GM19043 (cell line): ENCODE measurements at regions not wholly inside any gene's neighbourhood (a gene's known extent, or its start where the extent isn't known, plus 50 kb on each side); places are given as distances from the start of the nearest gene placed in this dataset.

ENCODE experiments used
- ATAC-seq: cut with Tn5 transposase; IDR thresholded peaks from one replicate; pipeline ENCODE4 v1.9.1; 2021; ENCODE audit warnings: low read depth; ENCODE audit not compliant: unreplicated experiment

DNA sequence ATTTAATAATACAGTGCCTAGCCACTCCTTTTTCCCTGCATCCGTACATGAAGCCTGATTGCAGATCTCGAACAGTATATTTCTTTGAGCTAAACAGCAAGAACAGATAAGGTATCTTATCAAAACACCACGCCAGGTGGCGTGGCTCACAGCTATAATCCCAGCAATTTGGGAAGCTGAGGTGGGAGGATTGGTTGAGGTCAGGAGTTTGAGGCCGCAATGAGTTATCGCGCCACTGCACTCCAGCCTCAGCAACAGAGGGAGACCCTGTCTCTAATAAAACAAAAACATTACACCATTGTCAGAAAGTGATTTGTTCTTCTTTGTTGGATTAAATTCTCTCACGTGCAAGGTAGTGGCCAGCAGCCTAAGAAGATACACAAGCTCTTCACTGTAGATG is 291.2 kb upstream of the DMRT1 start:
- ATAC-seq: no peak

DNA sequence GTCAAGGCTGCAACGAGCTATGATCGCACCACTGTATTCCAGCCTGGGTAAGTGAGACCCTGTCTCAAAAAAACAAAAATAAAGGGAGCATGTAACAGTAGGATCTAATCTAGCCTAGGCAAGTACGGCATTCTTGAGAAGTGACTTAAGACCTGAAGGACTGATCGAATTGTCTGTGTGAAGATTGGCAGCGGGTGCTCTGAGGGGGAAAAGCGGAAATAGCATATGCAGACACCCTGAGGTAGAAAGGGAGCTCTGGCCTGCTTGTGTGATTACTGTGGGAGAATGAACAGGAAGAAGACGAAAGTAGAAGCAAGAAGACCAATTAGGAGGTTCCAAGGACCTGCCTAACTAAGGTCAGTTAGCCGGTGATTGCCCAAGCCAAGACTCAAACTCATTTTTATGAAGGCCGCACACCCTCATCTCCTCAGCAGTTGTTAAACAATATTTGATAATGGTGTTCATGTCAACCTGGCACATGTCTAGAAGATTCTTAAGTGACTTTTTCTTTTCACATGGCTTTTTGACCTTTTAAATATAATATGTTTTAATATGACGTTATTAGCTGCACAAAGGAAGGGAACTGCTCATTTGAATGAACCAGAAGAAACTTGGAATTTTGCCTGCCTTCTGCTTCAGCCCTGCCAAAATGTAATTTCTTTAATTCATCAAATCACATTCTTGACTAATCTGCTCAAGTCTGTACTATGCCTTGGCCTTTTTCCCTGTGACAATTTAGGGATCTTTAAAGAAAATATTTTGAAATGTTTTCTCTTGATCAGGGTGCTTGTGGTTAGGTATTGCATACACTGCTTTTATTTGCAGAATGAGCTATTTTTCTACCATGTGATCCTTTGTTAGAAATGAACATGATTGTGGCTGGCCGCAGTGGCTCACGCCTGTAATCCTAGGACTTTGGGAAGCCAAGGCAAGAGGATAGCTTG is 289.2 kb upstream of the DMRT1 start:
- no peak for ATAC-seq

DNA sequence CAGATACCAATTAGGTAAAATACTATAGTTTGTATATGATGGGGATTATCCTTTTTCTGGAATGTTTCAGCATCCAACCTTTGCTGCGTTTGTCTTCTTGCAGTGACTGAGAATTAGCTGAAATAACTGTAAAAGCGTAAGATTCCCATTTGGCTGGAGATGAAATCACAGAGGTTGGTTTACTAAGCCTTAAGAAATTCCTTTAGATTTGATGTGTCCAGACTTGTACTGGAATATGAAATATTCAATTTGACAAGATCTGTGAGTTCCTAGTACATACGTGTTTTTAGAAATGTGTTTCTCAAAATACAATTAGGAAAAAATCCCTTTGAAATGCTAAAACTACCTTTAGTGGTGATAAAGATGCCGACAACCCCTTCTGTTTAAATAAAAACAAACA is 286.0 kb upstream of the DMRT1 start:
- ATAC-seq: no peak

DNA sequence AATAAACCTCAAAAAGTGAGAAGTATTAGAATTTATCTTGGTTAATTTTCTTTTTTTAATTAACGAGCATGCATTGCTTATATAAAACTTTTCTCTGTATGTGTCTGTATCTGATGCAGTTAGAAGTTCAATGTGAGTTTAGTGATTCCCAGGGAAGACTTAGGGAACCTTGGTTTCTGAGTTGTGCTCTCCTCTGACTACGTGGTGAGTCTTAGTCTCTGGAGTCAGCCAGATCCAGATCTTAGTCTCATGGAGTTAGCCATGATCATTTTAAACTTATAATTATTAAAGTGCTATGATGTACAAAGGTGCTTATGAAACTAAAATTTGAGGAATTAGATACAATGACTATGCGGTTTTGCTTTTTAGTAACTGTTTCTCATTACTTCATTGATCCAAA is 285.3 kb upstream of the DMRT1 start:
- no peak for ATAC-seq

DNA sequence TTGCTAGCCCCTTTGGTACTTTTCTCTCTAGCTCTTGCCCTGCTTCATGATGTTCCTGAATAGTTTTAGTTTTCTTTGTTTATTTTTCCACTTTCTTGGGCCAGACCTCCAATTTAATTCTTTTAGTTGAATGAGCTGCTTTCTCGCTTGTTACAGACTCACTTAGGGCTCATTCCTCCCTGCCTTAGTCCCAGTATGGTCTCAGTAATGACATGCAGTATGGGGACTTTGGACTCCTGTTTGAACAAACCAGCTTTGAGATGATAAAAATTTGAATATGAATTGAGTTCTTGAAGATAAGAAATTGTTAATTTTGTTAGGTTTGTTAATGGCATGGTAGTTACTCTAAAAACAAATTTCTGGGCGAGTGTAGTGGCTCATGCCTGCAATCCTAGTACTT is 284.8 kb upstream of the DMRT1 start:
- ATAC-seq: no peak

DNA sequence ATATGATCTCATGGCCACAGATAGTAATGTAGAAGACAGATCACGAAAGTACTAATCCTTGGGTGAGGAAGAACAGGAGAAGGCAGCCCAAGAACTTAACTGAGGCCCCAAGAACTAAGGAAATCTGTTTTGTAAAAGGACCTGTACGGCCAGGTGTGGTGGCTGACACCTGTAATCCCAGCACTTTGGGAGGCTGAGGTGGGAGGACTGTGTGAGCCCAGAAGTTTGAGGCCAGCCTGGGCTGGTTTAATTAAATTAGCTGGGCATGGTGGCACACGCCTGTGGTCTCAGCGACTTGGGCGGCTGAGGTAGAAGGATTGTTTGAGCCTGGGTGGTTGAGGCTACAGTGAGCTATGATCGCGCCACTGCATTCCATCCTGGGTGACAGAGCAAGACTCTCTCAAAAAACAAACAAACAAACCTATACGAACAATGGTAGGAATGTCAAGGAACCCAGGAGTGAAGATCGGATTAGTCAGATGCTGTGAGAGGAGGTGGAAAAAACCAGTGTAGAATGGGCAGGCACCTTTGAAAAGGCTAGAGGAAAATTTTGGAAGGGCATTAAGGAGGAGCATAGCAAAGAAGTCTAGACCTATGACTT is 283.8 kb upstream of the DMRT1 start:
- no peak for ATAC-seq

DNA sequence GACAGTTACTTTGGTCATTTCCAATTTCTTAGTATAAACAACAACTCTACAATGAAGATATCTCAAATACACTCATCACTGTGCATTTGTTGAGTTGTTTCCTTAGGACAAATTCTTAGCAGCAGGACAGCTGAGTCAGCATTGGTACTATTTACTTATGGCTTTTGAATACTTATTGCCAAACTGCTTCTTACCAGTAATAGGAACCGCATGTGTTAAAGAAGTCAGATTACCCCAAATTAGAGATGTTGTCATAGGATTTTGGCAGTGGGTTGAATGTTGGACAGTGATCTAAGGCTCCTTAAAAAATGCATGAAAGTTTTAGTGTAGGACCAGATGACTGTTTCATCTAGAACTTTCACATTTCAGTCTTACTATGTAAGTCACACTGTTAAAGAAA is 280.1 kb upstream of the DMRT1 start:
- no peak for ATAC-seq

DNA sequence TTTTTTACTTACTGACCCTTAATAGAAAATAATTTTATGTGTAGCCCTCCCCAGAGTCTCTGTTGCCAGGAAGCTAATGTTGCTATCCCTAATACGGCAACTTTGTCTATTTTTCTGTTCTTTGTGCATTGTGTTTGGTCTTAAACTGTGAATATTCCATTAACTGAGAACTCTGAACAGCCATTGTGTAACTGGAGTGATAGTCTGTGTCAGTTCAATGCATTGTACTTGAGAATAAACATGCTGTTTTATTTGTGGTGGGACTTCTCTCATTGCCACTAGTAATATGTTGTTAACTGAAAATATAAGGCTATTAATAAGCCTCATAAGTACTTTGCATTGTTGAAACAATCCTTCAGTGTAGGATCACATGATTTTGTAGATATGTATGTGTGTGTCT is 278.3 kb upstream of the DMRT1 start:
- ATAC-seq: no peak

DNA sequence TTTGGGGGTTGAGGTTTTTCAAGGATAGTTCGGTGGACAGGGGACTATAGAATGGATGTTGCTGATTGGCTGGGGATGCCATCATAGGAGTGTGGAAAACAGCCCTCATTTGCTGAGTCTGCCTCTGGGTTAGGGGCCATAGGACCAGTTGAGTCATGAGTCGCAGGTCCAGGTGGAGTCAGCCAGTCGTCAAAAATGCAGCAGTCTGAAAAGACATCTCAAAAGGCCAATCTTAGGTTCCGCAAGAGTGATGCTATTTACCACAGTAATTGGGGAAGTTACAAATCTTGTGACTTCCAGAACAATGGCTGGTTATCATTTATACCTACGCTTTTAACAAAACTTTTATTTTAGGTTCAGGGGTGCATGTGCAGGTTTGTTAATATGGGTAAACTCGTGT is 276.0 kb upstream of the DMRT1 start:
- no peak for ATAC-seq

DNA sequence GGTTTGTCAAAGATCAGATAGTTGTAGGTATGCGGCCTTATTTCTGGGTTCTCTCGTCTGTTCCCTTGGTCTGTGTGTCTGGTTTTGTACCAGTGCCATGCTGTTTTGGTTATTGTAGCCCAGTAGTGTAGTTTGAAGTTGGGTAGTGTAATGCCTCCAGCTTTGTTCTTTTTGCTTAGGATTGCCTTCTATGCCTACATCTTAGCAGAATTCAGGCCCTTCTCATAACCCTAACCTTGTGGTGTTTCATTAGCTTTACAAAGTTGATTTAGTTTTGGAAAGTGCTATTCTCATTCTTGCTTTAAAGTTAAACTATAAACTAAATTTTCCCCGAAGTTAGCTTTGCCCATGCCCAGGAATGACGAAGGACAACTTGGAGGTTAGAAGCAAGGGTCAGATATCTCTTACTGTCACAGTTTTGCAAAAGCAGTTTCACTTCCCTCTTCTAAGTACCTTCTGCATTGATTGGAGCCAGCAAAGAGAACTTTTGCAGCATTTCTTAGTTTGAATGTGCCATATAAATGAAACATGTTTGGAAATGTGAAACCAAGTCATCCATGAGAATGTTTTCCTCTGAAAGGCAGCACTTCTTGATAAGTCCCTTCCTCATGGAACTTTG is 274.3 kb upstream of the DMRT1 start:
- ATAC-seq: peak; percentile 88

DNA sequence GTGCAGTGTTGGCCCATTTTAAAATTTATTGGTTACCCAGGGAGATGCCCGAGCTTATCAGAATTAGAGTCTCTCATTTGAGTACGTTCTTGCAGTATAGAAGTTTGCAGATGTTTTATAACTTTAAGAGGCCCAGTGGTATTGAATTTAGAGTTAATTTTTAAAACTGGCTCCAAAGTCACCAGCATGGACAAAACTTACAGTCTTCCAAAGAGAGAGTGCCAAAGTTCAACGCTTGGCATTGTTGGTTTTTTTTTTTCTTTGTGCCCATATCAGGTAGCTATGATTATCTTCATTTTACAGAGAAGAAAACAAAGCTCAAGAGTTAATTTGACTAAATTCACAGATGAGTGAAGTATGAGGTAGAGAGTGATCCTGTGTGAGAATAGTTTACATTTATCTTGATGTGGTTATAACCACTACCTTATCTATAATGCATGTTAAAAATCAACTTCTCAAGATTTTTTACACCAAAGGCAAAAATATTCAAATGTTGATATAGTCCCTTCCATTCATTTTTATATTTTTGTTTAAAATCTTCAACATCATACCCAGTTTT is 273.7 kb upstream of the DMRT1 start:
- ATAC-seq: no peak

DNA sequence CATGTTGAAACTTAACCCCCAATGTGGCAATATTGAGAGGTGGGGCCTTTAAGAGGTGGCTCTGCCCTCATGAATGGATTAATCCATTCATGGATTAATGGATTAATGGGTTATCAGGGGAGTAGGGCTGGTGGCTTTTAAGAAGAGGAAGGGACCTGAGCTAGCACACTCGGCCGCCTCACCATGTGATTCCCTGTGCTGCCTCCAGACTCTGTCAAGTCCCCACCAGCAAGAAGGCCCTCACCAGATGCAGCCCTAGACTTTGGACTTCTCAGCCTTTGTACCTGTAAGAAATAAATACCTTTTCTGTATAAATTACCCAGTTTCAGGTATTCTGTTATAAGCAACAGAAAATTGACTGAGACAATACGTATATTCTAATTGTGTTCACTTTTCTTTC is 272.2 kb upstream of the DMRT1 start:
- no peak for ATAC-seq

DNA sequence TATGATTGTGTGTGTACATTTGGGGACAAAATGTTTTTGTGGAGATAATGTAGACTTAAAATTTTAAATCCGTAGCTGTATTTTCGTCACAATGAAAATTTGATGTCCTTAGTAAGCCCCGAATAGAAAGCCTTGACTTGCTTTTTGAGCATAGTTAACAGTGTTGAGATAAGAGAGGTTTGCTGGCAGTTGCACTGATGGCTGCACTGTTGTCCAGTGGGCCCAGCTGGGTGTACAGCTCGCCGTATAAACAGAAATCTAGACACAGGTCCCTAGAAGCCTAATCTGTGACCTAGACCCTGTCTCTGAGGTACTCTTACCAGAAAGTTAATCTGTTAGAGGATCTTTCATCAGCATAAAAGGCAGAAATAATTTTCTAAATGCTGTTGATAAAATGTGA is 271.3 kb upstream of the DMRT1 start:
- no peak for ATAC-seq

DNA sequence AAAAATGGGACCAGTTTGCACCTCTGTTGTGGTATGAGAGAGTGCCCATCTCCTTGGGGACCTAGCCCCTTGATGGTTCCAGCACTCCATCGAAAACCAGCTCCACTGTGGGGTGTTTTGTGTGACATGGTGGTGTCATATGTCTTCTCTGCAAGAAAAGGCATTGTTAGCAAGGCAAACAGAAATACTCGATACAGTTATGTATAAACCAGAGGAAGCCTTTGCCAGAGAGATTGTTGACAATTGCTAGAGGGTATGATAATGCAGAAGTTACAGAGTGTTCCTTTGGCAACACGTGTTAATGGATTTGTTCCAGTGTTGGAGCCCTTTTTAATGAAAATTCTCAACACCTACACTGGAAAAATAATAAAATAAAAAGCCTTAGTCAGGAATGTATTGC is 270.4 kb upstream of the DMRT1 start:
- no peak for ATAC-seq

DNA sequence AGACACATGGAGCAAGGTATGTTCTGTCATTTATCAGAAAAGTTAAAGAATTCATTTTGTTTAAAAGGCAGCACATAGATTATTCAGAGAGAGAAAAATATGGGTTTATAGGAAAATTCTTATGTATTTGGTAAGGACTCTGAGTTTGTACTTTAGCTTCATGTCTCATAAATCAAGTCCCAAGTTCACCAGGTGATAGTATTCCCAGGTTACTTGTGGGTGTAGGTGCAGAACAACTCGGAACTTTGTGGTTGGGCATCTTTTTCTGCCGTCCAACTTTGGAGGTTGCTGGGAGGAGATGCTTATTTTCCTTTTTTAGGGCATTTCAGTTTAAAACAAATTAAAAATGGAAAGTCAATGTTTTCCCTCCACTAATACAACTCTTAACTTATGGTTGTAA is 269.8 kb upstream of the DMRT1 start:
- no peak for ATAC-seq

DNA sequence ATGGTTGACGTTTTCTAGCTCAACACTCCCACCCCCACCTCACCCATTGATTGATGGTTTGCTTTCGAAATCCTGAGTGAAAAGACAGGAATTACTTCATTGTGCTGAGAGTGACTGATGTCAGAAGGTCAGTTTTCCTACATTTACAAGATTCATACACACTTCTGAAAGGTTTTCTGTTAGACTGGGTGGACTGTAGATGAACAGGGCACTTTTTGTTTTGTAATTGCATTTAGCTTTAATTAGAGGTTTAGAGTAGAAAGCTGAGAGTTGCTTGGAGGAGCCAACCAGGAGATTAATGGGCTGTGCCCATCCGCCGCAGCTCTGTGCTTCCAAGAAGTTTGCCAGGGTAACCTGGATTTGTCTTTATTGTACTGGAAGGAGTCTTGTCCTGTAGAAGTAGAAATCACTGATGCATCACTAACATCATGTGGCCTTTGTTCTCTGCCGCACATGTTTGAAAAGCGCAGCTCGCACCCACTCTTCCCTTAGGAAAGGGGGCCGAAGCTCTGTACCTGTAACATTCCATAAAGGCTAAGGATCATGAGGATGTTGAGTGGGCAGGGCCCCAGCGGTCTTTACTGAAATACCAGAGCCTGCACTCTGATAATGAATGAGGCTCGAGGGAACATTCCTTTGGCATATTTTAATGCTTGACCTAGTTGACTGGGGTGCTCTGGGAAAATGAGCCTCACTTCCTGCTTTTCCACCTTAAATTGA is 267.6 kb upstream of the DMRT1 start:
- ATAC-seq: no peak

DNA sequence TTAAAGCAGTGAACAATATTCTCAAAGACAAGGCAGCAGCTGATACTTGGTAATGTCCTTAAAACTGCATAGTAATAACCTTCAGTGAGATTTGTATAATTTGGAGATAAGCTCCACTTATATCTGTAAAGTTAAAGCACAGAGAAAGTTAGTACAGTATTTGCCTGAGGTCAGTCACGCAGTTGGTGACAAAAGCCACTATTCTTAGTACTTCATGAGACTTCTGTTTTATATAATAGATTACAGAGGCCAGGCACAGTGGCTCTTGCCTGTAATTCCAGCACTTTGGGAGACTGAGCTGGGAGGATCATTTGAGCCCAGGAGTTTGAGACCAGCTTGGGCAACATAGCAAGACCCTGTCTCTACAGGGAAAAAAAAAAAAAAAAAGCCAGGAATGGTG is 266.4 kb upstream of the DMRT1 start:
- no peak for ATAC-seq

DNA sequence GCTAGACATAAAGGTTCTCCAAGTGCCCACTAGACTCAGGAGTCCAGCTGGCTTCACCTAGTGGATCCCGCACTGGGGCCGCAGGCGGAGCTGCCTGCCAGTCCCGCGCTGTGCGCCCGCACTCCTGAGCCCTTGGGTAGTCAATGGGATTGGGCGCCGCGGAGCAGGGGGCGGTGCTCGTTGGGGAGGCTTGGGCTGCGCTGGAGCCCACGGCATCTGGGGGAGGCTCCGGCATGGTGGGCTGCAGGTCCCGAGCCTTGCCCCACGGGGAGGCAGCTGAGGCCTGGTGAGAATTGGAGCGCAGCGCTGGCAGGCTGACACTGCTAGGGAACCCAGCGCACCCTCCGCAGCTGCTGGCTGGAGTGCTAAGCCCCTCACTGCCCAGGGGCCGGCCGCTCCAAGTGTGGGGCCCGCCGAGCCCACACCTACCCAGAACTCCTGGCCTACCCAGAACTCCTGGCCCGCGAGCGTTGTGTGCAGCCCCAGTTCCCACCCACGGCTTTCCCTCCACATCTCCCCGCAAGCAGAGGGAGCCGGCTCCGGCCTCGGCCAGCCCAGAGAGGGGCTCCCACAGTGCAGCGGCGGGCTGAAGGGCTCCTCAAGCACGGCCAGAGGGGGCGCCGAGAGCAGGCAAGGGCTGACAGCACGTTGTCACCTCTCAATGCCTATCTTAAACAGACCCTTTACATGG is 260.7 kb upstream of the DMRT1 start:
- no peak for ATAC-seq

DNA sequence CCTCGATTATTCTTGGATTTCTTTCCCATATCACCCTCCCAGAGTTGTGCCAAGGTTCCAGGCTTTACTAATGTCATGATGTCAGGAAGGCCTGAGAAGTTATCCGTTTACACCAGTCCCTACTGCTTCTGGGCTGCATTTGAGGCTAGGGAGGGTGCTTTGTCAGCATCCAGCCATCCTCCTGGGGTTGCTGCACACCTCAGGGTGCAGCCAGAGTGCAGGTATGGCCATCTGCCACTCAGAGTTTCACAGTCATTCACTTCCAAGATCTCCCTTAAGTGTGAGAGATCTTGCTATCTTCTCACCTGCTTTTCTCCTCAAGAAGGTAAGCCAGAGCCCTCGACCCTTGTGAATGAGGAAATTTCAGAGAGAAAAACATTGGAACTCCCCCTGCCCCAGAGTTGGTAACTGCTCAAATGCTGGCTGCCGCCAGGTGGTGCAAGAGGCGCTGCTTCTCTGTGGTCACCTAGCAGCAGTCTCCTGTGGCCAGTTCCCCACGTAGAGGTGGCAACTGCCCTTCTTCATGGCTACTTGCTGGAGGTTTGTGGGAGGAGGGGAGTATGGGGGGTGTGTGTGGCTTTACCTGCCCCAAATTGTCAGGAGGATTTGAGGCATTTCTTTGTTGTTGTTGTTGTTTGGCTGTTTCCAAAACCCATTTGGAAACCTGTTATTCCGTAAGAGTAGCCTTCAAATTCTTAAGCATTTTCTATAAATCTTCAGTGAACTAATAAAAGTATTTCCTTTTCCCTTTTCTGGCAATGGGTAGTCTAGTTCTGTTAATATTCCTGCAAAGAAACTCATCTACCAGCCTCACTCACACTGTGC is 259.6 kb upstream of the DMRT1 start:
- no peak for ATAC-seq
